Hematopoietic multipotent progenitor cell treated with erythropoietin and hydrocortisone succinate and interleukin-3 and kit ligand, for 6 days (in vitro differentiated cells): ENCODE measurements at regions not wholly inside any gene's neighbourhood (a gene's known extent, or its start where the extent isn't known, plus 50 kb on each side); places are given as distances from the start of the nearest gene placed in this dataset.
"Not testable (repeated sequence)": the region's sequence is repeated elsewhere in the genome, so short reads cannot be mapped to it uniquely, and the experiment has no call there.

Source experiments
- DNase-seq: peaks from one replicate; pipeline ENCODE4 v3.0.0-alpha.2; 2015

GRCh38 chr4:95898226-95898625 is 58.3 kb downstream of the PDHA2 start:
- DNase-seq, result peak; percentile 20

GRCh38 chr4:95909211-95909610 is 69.3 kb downstream of the PDHA2 start:
- no peak for DNase-seq

GRCh38 chr4:95910749-95911148 is 70.9 kb downstream of the PDHA2 start:
- DNase-seq, result no peak

GRCh38 chr4:95921470-95921869 is 81.6 kb downstream of the PDHA2 start:
- no peak for DNase-seq

GRCh38 chr4:95929448-95930064 is 89.7 kb downstream of the PDHA2 start:
- DNase-seq, result peak; percentile 7

- no peak for DNase-seq
These were observed 99.2 kb downstream of the PDHA2 start for GRCh38 chr4:95939141-95939540.

- DNase-seq, result no peak
These were observed 109.4 kb downstream of the PDHA2 start for GRCh38 chr4:95949136-95949765.

GRCh38 chr4:95949808-95950207 is 109.9 kb downstream of the PDHA2 start:
- DNase-seq, result no peak

- not testable (repeated sequence) for DNase-seq
These were observed 112.6 kb downstream of the PDHA2 start for GRCh38 chr4:95952538-95952937.

GRCh38 chr4:95956094-95956493 is 116.2 kb downstream of the PDHA2 start:
- DNase-seq, result no peak

GRCh38 chr4:95957054-95957453 is 117.2 kb downstream of the PDHA2 start:
- no peak for DNase-seq

GRCh38 chr4:95957759-95958158 is 117.9 kb downstream of the PDHA2 start:
- DNase-seq, result no peak

GRCh38 chr4:95959182-95959581 is 119.3 kb downstream of the PDHA2 start:
- DNase-seq, result no peak

- no peak for DNase-seq
These were observed 119.7 kb downstream of the PDHA2 start for GRCh38 chr4:95959633-95960032.

GRCh38 chr4:95963456-95963855 is 123.6 kb downstream of the PDHA2 start:
- no peak for DNase-seq

GRCh38 chr4:95979961-95980876 is 140.3 kb downstream of the PDHA2 start:
- DNase-seq, result no peak

- no peak for DNase-seq
These were observed 141.0 kb downstream of the PDHA2 start for GRCh38 chr4:95980877-95981360.

GRCh38 chr4:95981591-95981990 is 141.7 kb downstream of the PDHA2 start:
- no peak for DNase-seq

GRCh38 chr4:95982516-95982915 is 142.6 kb downstream of the PDHA2 start:
- no peak for DNase-seq

- no peak for DNase-seq
These were observed 144.2 kb downstream of the PDHA2 start for GRCh38 chr4:95984081-95984480.

GRCh38 chr4:95985051-95985450 is 145.2 kb downstream of the PDHA2 start:
- no peak for DNase-seq

- no peak for DNase-seq
These were observed 146.1 kb downstream of the PDHA2 start for GRCh38 chr4:95985791-95986550.

GRCh38 chr4:95987851-95988250 is 148.0 kb downstream of the PDHA2 start:
- DNase-seq, result no peak
